ENCODE measurements at regions not wholly inside any gene's neighbourhood (a gene's known extent, or its start where the extent isn't known, plus 50 kb on each side); places are given as distances from the start of the nearest gene placed in this dataset.

GRCh38 chr3:106083207-106083606, 214.4 kb upstream of the CBLB start:
- Histone ChIP-seq H3K9me3 (no peaks in the 10 kb centered on the region), H3K4me3 (no peak overlapping the region), H3K27ac (no peak overlapping the region), H3K36me3 (replicated peaks in 1 of 2; ENCODE audit: insufficient read depth in 1 of 2, low read depth in 2 of 2) (no peaks in the 10 kb centered on the region), H3K27me3 (no peaks in the 10 kb centered on the region), H3K4me1 (no peaks in the 10 kb centered on the region)
- WGBS, 2 donors, result 8 to 21% methylated on average over 1 of the region's 1 CpG
- TF ChIP-seq CTCF (IDR thresholded peaks at IDR 0.05) (no peak), POLR2A (IDR thresholded peaks at IDR 0.05) (no peak)
- ATAC-seq (no peak), DNase-seq (no peak)
- intact Hi-C loops (cut with DNase I), result no loop called here

GRCh38 chr3:106083854-106084253, 215.0 kb upstream of the CBLB start:
- ATAC-seq (no peak), DNase-seq (no peak)
- Histone ChIP-seq H3K36me3 (replicated peaks in 1 of 2; ENCODE audit: insufficient read depth in 1 of 2, low read depth in 2 of 2) (no peaks in the 10 kb centered on the region), H3K27ac (no peak overlapping the region), H3K4me1 (no peaks in the 10 kb centered on the region), H3K4me3 (no peak overlapping the region), H3K27me3 (no peaks in the 10 kb centered on the region), H3K9me3 (no peaks in the 10 kb centered on the region)
- TF ChIP-seq CTCF (IDR thresholded peaks at IDR 0.05), result no peak
- TF ChIP-seq POLR2A (IDR thresholded peaks at IDR 0.05), result no peak
- intact Hi-C loops (cut with DNase I), result no loop called here
- 75 to 87% methylated on average over 1 of the region's 1 CpG for WGBS, 2 donors

GRCh38 chr3:106086038-106086437, 217.2 kb upstream of the CBLB start:
- 68 to 75% methylated on average over 1 of the region's 1 CpG for WGBS, 2 donors
- no peak for DNase-seq
- H3K27me3 ChIP-seq, result no peaks in the 10 kb centered on the region
- TF ChIP-seq CTCF (IDR thresholded peaks at IDR 0.05) (no peak), POLR2A (IDR thresholded peaks at IDR 0.05) (no peak)
- no peaks in the 10 kb centered on the region for H3K4me1 ChIP-seq
- intact Hi-C loops (cut with DNase I), result no loop called here
- no peaks in the 10 kb centered on the region for H3K36me3 ChIP-seq (replicated peaks in 1 of 2; ENCODE audit: insufficient read depth in 1 of 2, low read depth in 2 of 2)
- H3K9me3 ChIP-seq, result no peaks in the 10 kb centered on the region
- no peak overlapping the region for H3K27ac ChIP-seq
- H3K4me3 ChIP-seq, result no peak overlapping the region
- ATAC-seq, result no peak

- no peaks in the 10 kb centered on the region for H3K36me3 ChIP-seq (replicated peaks in 1 of 2; ENCODE audit: insufficient read depth in 1 of 2, low read depth in 2 of 2)
- ATAC-seq (no peak), DNase-seq (no peak)
- no peaks in the 10 kb centered on the region for H3K4me1 ChIP-seq
- 58 to 59% methylated on average over 4 of the region's 4 CpGs for WGBS, 2 donors
- intact Hi-C loops (cut with DNase I), result no loop called here
- no peaks in the 10 kb centered on the region for H3K27me3 ChIP-seq
- H3K4me3 ChIP-seq, result no peak overlapping the region
- no peak overlapping the region for H3K27ac ChIP-seq
- H3K9me3 ChIP-seq, result no peaks in the 10 kb centered on the region
- TF ChIP-seq CTCF (IDR thresholded peaks at IDR 0.05) (no peak), POLR2A (IDR thresholded peaks at IDR 0.05) (no peak)
Observed at GRCh38 chr3:106086636-106087035, 217.8 kb upstream of the CBLB start.

- no peak for TF ChIP-seq CTCF (IDR thresholded peaks at IDR 0.05)
- no peak for TF ChIP-seq POLR2A (IDR thresholded peaks at IDR 0.05)
- H3K4me3 ChIP-seq, result no peak overlapping the region
- DNase-seq (no peak), ATAC-seq (no peak)
- H3K36me3 ChIP-seq (replicated peaks in 1 of 2; ENCODE audit: insufficient read depth in 1 of 2, low read depth in 2 of 2), result no peaks in the 10 kb centered on the region
- intact Hi-C loops (cut with DNase I), result no loop called here
- no peaks in the 10 kb centered on the region for H3K9me3 ChIP-seq
- 27 to 34% methylated on average over 1 of the region's 1 CpG for WGBS, 2 donors
- H3K4me1 ChIP-seq, result no peaks in the 10 kb centered on the region
- H3K27me3 ChIP-seq, result no peaks in the 10 kb centered on the region
- H3K27ac ChIP-seq, result no peak overlapping the region
Observed at GRCh38 chr3:106088304-106088703, 219.5 kb upstream of the CBLB start.

Measured in body of pancreas (tissue), 4 donors.